H1 (cell line): ENCODE measurements at regions not wholly inside any gene's neighbourhood (a gene's known extent, or its start where the extent isn't known, plus 50 kb on each side); places are given as distances from the start of the nearest gene placed in this dataset.
A peak's percentile ranks its signal among the peaks of the same experiment; 100 is the strongest.

Experiments
- TF ChIP-seq, protein P1 (sequence below): fragments of 300-600 bp; sonication (generic); IDR thresholded peaks from 2 replicates; pipeline ENCODE4 v1.7.1; 2012; ENCODE audit warnings: low read length, moderate library complexity, mild to moderate bottlenecking, inconsistent platforms; ENCODE audit not compliant: insufficient replicate concordance

DNA sequence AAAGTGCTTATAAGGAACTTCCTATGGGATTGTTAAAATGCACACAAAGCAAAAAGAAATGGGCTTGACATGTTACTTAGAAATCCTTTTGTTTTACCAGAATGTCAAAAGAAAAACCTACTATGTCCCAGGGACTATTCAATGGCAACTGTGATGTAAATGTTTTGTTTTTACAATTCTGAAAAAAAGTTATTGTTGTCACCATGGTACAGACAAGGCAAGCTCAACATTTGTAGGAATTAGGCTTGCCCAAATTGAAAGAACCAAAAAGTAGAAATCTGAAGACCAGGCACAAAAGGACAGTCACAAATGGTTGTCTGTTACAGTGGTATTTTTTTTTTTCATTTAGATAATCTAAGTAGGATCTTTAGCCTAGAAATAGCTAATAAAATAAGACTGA lies 638.6 kb downstream of the STPG2 start (continued):
- TF ChIP-seq, protein P1, sequence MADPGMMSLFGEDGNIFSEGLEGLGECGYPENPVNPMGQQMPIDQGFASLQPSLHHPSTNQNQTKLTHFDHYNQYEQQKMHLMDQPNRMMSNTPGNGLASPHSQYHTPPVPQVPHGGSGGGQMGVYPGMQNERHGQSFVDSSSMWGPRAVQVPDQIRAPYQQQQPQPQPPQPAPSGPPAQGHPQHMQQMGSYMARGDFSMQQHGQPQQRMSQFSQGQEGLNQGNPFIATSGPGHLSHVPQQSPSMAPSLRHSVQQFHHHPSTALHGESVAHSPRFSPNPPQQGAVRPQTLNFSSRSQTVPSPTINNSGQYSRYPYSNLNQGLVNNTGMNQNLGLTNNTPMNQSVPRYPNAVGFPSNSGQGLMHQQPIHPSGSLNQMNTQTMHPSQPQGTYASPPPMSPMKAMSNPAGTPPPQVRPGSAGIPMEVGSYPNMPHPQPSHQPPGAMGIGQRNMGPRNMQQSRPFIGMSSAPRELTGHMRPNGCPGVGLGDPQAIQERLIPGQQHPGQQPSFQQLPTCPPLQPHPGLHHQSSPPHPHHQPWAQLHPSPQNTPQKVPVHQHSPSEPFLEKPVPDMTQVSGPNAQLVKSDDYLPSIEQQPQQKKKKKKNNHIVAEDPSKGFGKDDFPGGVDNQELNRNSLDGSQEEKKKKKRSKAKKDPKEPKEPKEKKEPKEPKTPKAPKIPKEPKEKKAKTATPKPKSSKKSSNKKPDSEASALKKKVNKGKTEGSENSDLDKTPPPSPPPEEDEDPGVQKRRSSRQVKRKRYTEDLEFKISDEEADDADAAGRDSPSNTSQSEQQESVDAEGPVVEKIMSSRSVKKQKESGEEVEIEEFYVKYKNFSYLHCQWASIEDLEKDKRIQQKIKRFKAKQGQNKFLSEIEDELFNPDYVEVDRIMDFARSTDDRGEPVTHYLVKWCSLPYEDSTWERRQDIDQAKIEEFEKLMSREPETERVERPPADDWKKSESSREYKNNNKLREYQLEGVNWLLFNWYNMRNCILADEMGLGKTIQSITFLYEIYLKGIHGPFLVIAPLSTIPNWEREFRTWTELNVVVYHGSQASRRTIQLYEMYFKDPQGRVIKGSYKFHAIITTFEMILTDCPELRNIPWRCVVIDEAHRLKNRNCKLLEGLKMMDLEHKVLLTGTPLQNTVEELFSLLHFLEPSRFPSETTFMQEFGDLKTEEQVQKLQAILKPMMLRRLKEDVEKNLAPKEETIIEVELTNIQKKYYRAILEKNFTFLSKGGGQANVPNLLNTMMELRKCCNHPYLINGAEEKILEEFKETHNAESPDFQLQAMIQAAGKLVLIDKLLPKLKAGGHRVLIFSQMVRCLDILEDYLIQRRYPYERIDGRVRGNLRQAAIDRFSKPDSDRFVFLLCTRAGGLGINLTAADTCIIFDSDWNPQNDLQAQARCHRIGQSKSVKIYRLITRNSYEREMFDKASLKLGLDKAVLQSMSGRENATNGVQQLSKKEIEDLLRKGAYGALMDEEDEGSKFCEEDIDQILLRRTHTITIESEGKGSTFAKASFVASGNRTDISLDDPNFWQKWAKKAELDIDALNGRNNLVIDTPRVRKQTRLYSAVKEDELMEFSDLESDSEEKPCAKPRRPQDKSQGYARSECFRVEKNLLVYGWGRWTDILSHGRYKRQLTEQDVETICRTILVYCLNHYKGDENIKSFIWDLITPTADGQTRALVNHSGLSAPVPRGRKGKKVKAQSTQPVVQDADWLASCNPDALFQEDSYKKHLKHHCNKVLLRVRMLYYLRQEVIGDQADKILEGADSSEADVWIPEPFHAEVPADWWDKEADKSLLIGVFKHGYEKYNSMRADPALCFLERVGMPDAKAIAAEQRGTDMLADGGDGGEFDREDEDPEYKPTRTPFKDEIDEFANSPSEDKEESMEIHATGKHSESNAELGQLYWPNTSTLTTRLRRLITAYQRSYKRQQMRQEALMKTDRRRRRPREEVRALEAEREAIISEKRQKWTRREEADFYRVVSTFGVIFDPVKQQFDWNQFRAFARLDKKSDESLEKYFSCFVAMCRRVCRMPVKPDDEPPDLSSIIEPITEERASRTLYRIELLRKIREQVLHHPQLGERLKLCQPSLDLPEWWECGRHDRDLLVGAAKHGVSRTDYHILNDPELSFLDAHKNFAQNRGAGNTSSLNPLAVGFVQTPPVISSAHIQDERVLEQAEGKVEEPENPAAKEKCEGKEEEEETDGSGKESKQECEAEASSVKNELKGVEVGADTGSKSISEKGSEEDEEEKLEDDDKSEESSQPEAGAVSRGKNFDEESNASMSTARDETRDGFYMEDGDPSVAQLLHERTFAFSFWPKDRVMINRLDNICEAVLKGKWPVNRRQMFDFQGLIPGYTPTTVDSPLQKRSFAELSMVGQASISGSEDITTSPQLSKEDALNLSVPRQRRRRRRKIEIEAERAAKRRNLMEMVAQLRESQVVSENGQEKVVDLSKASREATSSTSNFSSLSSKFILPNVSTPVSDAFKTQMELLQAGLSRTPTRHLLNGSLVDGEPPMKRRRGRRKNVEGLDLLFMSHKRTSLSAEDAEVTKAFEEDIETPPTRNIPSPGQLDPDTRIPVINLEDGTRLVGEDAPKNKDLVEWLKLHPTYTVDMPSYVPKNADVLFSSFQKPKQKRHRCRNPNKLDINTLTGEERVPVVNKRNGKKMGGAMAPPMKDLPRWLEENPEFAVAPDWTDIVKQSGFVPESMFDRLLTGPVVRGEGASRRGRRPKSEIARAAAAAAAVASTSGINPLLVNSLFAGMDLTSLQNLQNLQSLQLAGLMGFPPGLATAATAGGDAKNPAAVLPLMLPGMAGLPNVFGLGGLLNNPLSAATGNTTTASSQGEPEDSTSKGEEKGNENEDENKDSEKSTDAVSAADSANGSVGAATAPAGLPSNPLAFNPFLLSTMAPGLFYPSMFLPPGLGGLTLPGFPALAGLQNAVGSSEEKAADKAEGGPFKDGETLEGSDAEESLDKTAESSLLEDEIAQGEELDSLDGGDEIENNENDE = peak; percentile 34
